Prostate gland (tissue), 2 donors: ENCODE measurements at regions not wholly inside any gene's neighbourhood (a gene's known extent, or its start where the extent isn't known, plus 50 kb on each side); places are given as distances from the start of the nearest gene placed in this dataset.

Experiments used
- CTCF ChIP-seq, 4 experiments: fragments of 200-600 bp in 2 of 4; fragments of 450-650 bp in 2 of 4; sonication (generic) in 2 of 4; IDR thresholded peaks; 1 replicate in 3 of 4; 2 replicates in 1 of 4; pipeline ENCODE4 v1.5.1; 2016 to 2019; ENCODE audit warnings: antibody characterized with exemption in 4 of 4, mild to moderate bottlenecking in 2 of 4, moderate library complexity in 2 of 4
- POLR2A ChIP-seq: fragments of 450-650 bp; IDR thresholded peaks from one replicate; pipeline ENCODE4 v1.6.1; 2016; ENCODE audit warnings: antibody characterized with exemption, mild to moderate bottlenecking
- POLR2AphosphoS5 ChIP-seq: sonication (generic); formaldehyde crosslinking; IDR thresholded peaks from one replicate; pipeline ENCODE4 v1.6.1; 2017; ENCODE audit warnings: antibody characterized with exemption

- TF ChIP-seq CTCF (IDR thresholded peaks at IDR 0.05) = no peak
- TF ChIP-seq POLR2A = no peak
- no peak for TF ChIP-seq POLR2AphosphoS5
Measured at GRCh38 chr2:126244937-126245336, 411.0 kb upstream of the GYPC start.
